ENCODE measurements at regions not wholly inside any gene's neighbourhood (a gene's known extent, or its start where the extent isn't known, plus 50 kb on each side); places are given as distances from the start of the nearest gene placed in this dataset.
"Not testable (repeated sequence)": the region's sequence is repeated elsewhere in the genome, so short reads cannot be mapped to it uniquely, and the experiment has no call there.

DNA sequence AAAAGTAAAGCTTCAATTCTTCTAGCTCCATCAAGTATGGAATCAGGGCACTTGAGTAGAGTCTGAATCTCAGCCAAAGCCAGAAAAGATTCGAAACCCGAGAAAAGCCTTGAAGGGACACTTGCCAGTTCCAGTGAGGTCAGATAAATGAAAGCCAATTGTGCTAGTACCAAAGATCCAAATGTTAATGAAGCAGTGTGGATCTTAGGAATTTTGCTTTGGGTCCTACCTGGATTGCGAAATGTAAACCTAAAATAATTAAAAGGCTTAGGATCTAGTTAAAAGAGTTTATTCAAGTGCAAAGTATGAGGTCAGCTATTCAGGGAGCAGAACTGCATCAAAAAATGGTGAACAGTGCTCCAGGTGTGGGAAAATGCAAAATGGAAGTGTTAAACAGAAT lies 552.6 kb downstream of the NAP1L3 start:
- H3T11ph ChIP-seq (ENCODE audit: low read length), result no peak overlapping the region
- no peak for DNase-seq
- H3K4me1 ChIP-seq (ENCODE audit: insufficient read depth, low read length), result no peaks in the 10 kb centered on the region; the same call in 1 of the 2 replicates
- H4K20me1 ChIP-seq (ENCODE audit: control insufficient read depth, insufficient read depth, insufficient read length), result no peaks in the 10 kb centered on the region
- H3K36me3 Mint-ChIP-seq (ENCODE audit: insufficient read depth in 1 of 3, low read depth in 3 of 3), result peaks cover 0 to 16% (median 2%) of the 10 kb centered on the region in 3 experiments; a peak in 4 of 7 replicates
- TF ChIP-seq, protein P1, sequence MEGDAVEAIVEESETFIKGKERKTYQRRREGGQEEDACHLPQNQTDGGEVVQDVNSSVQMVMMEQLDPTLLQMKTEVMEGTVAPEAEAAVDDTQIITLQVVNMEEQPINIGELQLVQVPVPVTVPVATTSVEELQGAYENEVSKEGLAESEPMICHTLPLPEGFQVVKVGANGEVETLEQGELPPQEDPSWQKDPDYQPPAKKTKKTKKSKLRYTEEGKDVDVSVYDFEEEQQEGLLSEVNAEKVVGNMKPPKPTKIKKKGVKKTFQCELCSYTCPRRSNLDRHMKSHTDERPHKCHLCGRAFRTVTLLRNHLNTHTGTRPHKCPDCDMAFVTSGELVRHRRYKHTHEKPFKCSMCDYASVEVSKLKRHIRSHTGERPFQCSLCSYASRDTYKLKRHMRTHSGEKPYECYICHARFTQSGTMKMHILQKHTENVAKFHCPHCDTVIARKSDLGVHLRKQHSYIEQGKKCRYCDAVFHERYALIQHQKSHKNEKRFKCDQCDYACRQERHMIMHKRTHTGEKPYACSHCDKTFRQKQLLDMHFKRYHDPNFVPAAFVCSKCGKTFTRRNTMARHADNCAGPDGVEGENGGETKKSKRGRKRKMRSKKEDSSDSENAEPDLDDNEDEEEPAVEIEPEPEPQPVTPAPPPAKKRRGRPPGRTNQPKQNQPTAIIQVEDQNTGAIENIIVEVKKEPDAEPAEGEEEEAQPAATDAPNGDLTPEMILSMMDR (conservative IDR thresholded peaks at IDR 0.05), result no peak
- no peak overlapping the region for H3K56ac ChIP-seq (ENCODE audit: insufficient read length, low read depth, low read length)
- H3K23ac ChIP-seq (ENCODE audit: insufficient read length, low read depth, low read length), result no peak overlapping the region
- H3K4me3 Mint-ChIP-seq, result no peak overlapping the region
- no peak overlapping the region for H4K5ac ChIP-seq (ENCODE audit: insufficient read length, low read depth, low read length)
- no peak overlapping the region for H3K9ac ChIP-seq (ENCODE audit: extremely low read depth, insufficient read length, low read length)
- no CpG with 5 or more reads among the region's 3 CpGs for WGBS (ENCODE audit: extremely low coverage, insufficient read length, low lambda C conversion rate)
- no peak overlapping the region for H2AK5ac ChIP-seq (ENCODE audit: insufficient read length, low read length)
- no peak overlapping the region for H3K4ac ChIP-seq (ENCODE audit: low read depth, low read length)
- H2BK5ac ChIP-seq (ENCODE audit: insufficient read length, low read length), result no peak overlapping the region
- H3K9me3 ChIP-seq (ENCODE audit: control insufficient read depth, low read depth, low read length), result no peaks in the 10 kb centered on the region
- no peak overlapping the region for H3K18ac ChIP-seq (ENCODE audit: insufficient read length, low read depth, low read length)
- H3K4me1 Mint-ChIP-seq, result peaks cover 22 to 24% of the 10 kb centered on the region in 2 experiments
- no peak overlapping the region for H3K14ac ChIP-seq (ENCODE audit: insufficient read depth, low read length)
- no peak overlapping the region for H3K4me2 ChIP-seq (ENCODE audit: insufficient read depth, insufficient read length, low read length)
- no peak overlapping the region for H2BK20ac ChIP-seq (ENCODE audit: low read depth, low read length, poor library complexity, severe bottlenecking)
- no peak overlapping the region for H2BK12ac ChIP-seq (ENCODE audit: insufficient read length, low read depth, low read length)
- H2BK120ac ChIP-seq (ENCODE audit: low read depth, low read length, poor library complexity, severe bottlenecking), result no peak overlapping the region
- no peak overlapping the region for H4K8ac ChIP-seq (replicated peaks; ENCODE audit: insufficient read length, low read depth, low read length)
- H2AFZ ChIP-seq (ENCODE audit: low read length), result no peak overlapping the region
- H3K79me1 ChIP-seq (ENCODE audit: insufficient read depth, low read depth, low read length, poor library complexity, severe bottlenecking), result no peaks in the 10 kb centered on the region
- H3K9me3 Mint-ChIP-seq, result no peaks in the 10 kb centered on the region
- H3K23me2 ChIP-seq (ENCODE audit: insufficient read length, low read depth, low read length, poor library complexity, severe bottlenecking), result no peaks in the 10 kb centered on the region
- H4K91ac ChIP-seq (ENCODE audit: insufficient read length, low read depth, low read length), result no peak overlapping the region
- no peaks in the 10 kb centered on the region for H3K79me2 ChIP-seq (ENCODE audit: insufficient read depth, low read length)
- H3K27me3 Mint-ChIP-seq (ENCODE audit: low read depth), result no peaks in the 10 kb centered on the region
- H3K27me3 ChIP-seq (ENCODE audit: insufficient read depth, low read length), result no peaks in the 10 kb centered on the region
- peak overlapping the region; percentile 81 to 96 (median 90); a peak in 4 of 7 replicates for H3K27ac Mint-ChIP-seq
- H3K27ac ChIP-seq (ENCODE audit: insufficient read length, low read depth, low read length), result no peak overlapping the region
- H2BK15ac ChIP-seq (ENCODE audit: low read depth, low read length), result no peak overlapping the region

DNA sequence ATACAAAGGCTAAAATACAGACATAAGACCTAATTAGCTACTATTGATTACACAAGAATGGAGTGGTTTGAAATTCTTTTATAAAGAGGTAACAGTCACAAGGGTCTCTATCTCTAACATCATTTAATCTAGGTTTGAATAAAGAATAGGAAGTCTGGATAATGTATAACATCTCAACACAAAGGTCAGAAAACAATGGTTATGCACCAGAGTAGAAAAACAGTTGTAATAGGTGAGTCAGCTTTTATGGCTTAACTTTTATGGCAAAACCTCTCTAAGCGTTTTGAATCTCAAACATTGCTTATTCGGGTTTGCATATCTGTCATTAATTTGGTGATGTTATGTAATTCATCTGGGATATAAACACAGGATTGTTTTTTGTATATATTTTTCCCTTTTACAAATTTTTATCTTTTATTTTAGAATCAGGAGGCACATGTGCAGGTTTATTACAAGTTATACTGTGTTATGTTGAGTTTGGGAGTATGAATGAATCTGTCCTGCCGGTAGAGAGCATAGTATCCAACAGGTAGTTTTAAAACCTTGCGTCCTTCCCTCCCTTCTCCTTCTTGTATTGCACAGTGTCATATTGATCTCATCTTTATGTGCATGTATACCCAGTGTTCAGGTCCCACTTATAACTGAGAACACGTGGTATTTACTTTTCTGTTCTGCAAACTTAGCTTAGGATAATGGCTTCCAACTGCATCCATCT lies 569.9 kb downstream of the NAP1L3 start:
- peaks cover 20 to 23% of the 10 kb centered on the region in 2 experiments for H3K4me1 Mint-ChIP-seq
- H3K9me3 Mint-ChIP-seq, result peaks cover 9 to 16% of the 10 kb centered on the region in 2 experiments; a peak in 4 of 5 replicates
- not testable (repeated sequence) for H2AK5ac ChIP-seq (ENCODE audit: insufficient read length, low read length); H2BK12ac ChIP-seq (ENCODE audit: insufficient read length, low read depth, low read length); H3K9me3 ChIP-seq (ENCODE audit: control insufficient read depth, low read depth, low read length); H3K4me1 ChIP-seq (ENCODE audit: insufficient read depth, low read length); H2AFZ ChIP-seq (ENCODE audit: low read length); H3K27me3 Mint-ChIP-seq (ENCODE audit: low read depth); H2BK120ac ChIP-seq (ENCODE audit: low read depth, low read length, poor library complexity, severe bottlenecking); H3K56ac ChIP-seq (ENCODE audit: insufficient read length, low read depth, low read length); H3K79me2 ChIP-seq (ENCODE audit: insufficient read depth, low read length); H3K4me2 ChIP-seq (ENCODE audit: insufficient read depth, insufficient read length, low read length); H3K23ac ChIP-seq (ENCODE audit: insufficient read length, low read depth, low read length); H3K14ac ChIP-seq (ENCODE audit: insufficient read depth, low read length); H3K18ac ChIP-seq (ENCODE audit: insufficient read length, low read depth, low read length); DNase-seq; H3K27me3 ChIP-seq (ENCODE audit: insufficient read depth, low read length); H3K27ac ChIP-seq (ENCODE audit: insufficient read length, low read depth, low read length); H3K4me3 Mint-ChIP-seq; H3K9ac ChIP-seq (ENCODE audit: extremely low read depth, insufficient read length, low read length); H2BK5ac ChIP-seq (ENCODE audit: insufficient read length, low read length); H3K79me1 ChIP-seq (ENCODE audit: insufficient read depth, low read depth, low read length, poor library complexity, severe bottlenecking); H3T11ph ChIP-seq (ENCODE audit: low read length); H2BK15ac ChIP-seq (ENCODE audit: low read depth, low read length); H4K91ac ChIP-seq (ENCODE audit: insufficient read length, low read depth, low read length); H4K20me1 ChIP-seq (ENCODE audit: control insufficient read depth, insufficient read depth, insufficient read length); H4K8ac ChIP-seq (replicated peaks; ENCODE audit: insufficient read length, low read depth, low read length); H2BK20ac ChIP-seq (ENCODE audit: low read depth, low read length, poor library complexity, severe bottlenecking); H3K4ac ChIP-seq (ENCODE audit: low read depth, low read length); H4K5ac ChIP-seq (ENCODE audit: insufficient read length, low read depth, low read length); H3K23me2 ChIP-seq (ENCODE audit: insufficient read length, low read depth, low read length, poor library complexity, severe bottlenecking)
- H3K27ac Mint-ChIP-seq, result peak overlapping the region in 1 of 3 experiments; percentile 14; a peak in 2 of 7 replicates
- WGBS (ENCODE audit: extremely low coverage, insufficient read length, low lambda C conversion rate), result no CpG with 5 or more reads among the region's 5 CpGs
- H3K36me3 Mint-ChIP-seq (ENCODE audit: insufficient read depth in 1 of 3, low read depth in 3 of 3), result peaks cover 21 to 26% (median 24%) of the 10 kb centered on the region in 3 experiments

Data from H9 (cell line).